ENCODE measurements at regions not wholly inside any gene's neighbourhood (a gene's known extent, or its start where the extent isn't known, plus 50 kb on each side); places are given as distances from the start of the nearest gene placed in this dataset.

- no peaks in the 10 kb centered on the region for H3K36me3 Mint-ChIP-seq (ENCODE audit: low read depth)
- H3K27me3 Mint-ChIP-seq: no peaks in the 10 kb centered on the region
- H3K4me1 Mint-ChIP-seq: no peaks in the 10 kb centered on the region
- H3K9me3 Mint-ChIP-seq: no peaks in the 10 kb centered on the region
- H3K27ac Mint-ChIP-seq: no peak overlapping the region
- H3K4me3 Mint-ChIP-seq: no peak overlapping the region
- no peak for ATAC-seq
- DNase-seq: no peak
These were observed 304.8 kb downstream of the USP25 start for GRCh38 chr21:16034446-16035190.

GRCh38 chr21:16037421-16037955 is 307.7 kb downstream of the USP25 start:
- no peaks in the 10 kb centered on the region for H3K4me1 Mint-ChIP-seq
- no peaks in the 10 kb centered on the region for H3K36me3 Mint-ChIP-seq (ENCODE audit: low read depth)
- ATAC-seq (no peak), DNase-seq (no peak)
- no peak overlapping the region for H3K27ac Mint-ChIP-seq
- no peaks in the 10 kb centered on the region for H3K9me3 Mint-ChIP-seq
- no peak overlapping the region for H3K4me3 Mint-ChIP-seq
- H3K27me3 Mint-ChIP-seq: no peaks in the 10 kb centered on the region

- DNase-seq (no peak), ATAC-seq (no peak)
- Mint-ChIP-seq H3K4me3 (no peak overlapping the region), H3K27me3 (peaks cover 2% of the 10 kb centered on the region), H3K27ac (no peak overlapping the region), H3K4me1 (no peaks in the 10 kb centered on the region), H3K36me3 (ENCODE audit: low read depth) (no peaks in the 10 kb centered on the region), H3K9me3 (no peaks in the 10 kb centered on the region)
These were observed 310.8 kb downstream of the USP25 start for GRCh38 chr21:16040601-16041000.

- no peaks in the 10 kb centered on the region for H3K36me3 Mint-ChIP-seq (ENCODE audit: low read depth)
- H3K4me1 Mint-ChIP-seq: no peaks in the 10 kb centered on the region
- H3K27me3 Mint-ChIP-seq: peaks cover 2% of the 10 kb centered on the region
- no peaks in the 10 kb centered on the region for H3K9me3 Mint-ChIP-seq
- DNase-seq (no peak), ATAC-seq (no peak)
- no peak overlapping the region for H3K27ac Mint-ChIP-seq
- no peak overlapping the region for H3K4me3 Mint-ChIP-seq
These were observed 314.9 kb downstream of the USP25 start for GRCh38 chr21:16044676-16045075.

- ATAC-seq: no peak
- Mint-ChIP-seq H3K27me3 (peaks cover 2% of the 10 kb centered on the region), H3K27ac (no peak overlapping the region), H3K36me3 (ENCODE audit: low read depth) (no peaks in the 10 kb centered on the region), H3K9me3 (no peaks in the 10 kb centered on the region), H3K4me3 (no peak overlapping the region), H3K4me1 (no peaks in the 10 kb centered on the region)
- no peak for DNase-seq
These were observed 317.0 kb downstream of the USP25 start for GRCh38 chr21:16046656-16047330.

GRCh38 chr21:16047904-16048303 is 318.1 kb downstream of the USP25 start:
- H3K4me3 Mint-ChIP-seq: no peak overlapping the region
- ATAC-seq (no peak), DNase-seq (no peak)
- no peak overlapping the region for H3K27ac Mint-ChIP-seq
- no peaks in the 10 kb centered on the region for H3K36me3 Mint-ChIP-seq (ENCODE audit: low read depth)
- H3K9me3 Mint-ChIP-seq: no peaks in the 10 kb centered on the region
- no peaks in the 10 kb centered on the region for H3K4me1 Mint-ChIP-seq
- H3K27me3 Mint-ChIP-seq: peaks cover 2% of the 10 kb centered on the region

GRCh38 chr21:16055014-16055413 is 325.2 kb downstream of the USP25 start:
- Mint-ChIP-seq H3K9me3 (no peaks in the 10 kb centered on the region), H3K27me3 (no peaks in the 10 kb centered on the region), H3K4me3 (no peak overlapping the region), H3K4me1 (no peaks in the 10 kb centered on the region), H3K36me3 (ENCODE audit: low read depth) (no peaks in the 10 kb centered on the region), H3K27ac (no peak overlapping the region)
- no peak for DNase-seq
- ATAC-seq: no peak

GRCh38 chr21:16058896-16059295 is 329.1 kb downstream of the USP25 start:
- H3K4me1 Mint-ChIP-seq: no peaks in the 10 kb centered on the region
- DNase-seq (no peak), ATAC-seq (no peak)
- H3K27me3 Mint-ChIP-seq: no peaks in the 10 kb centered on the region
- H3K27ac Mint-ChIP-seq: no peak overlapping the region
- no peak overlapping the region for H3K4me3 Mint-ChIP-seq
- no peaks in the 10 kb centered on the region for H3K36me3 Mint-ChIP-seq (ENCODE audit: low read depth)
- no peaks in the 10 kb centered on the region for H3K9me3 Mint-ChIP-seq

GRCh38 chr21:16059981-16060380 is 330.2 kb downstream of the USP25 start:
- no peaks in the 10 kb centered on the region for H3K9me3 Mint-ChIP-seq
- H3K4me3 Mint-ChIP-seq: no peak overlapping the region
- no peaks in the 10 kb centered on the region for H3K4me1 Mint-ChIP-seq
- no peaks in the 10 kb centered on the region for H3K27me3 Mint-ChIP-seq
- DNase-seq (no peak), ATAC-seq (no peak)
- no peak overlapping the region for H3K27ac Mint-ChIP-seq
- H3K36me3 Mint-ChIP-seq (ENCODE audit: low read depth): no peaks in the 10 kb centered on the region

GRCh38 chr21:16061194-16061593 is 331.4 kb downstream of the USP25 start:
- DNase-seq: no peak
- ATAC-seq: no peak
- no peak overlapping the region for H3K4me3 Mint-ChIP-seq
- no peak overlapping the region for H3K27ac Mint-ChIP-seq
- H3K4me1 Mint-ChIP-seq: no peaks in the 10 kb centered on the region
- no peaks in the 10 kb centered on the region for H3K9me3 Mint-ChIP-seq
- no peaks in the 10 kb centered on the region for H3K27me3 Mint-ChIP-seq
- H3K36me3 Mint-ChIP-seq (ENCODE audit: low read depth): no peaks in the 10 kb centered on the region

- DNase-seq: no peak
- no peak overlapping the region for H3K27ac Mint-ChIP-seq
- H3K36me3 Mint-ChIP-seq (ENCODE audit: low read depth): no peaks in the 10 kb centered on the region
- H3K27me3 Mint-ChIP-seq: no peaks in the 10 kb centered on the region
- ATAC-seq: no peak
- H3K4me3 Mint-ChIP-seq: no peak overlapping the region
- no peaks in the 10 kb centered on the region for H3K9me3 Mint-ChIP-seq
- no peaks in the 10 kb centered on the region for H3K4me1 Mint-ChIP-seq
These were observed 339.7 kb downstream of the USP25 start for GRCh38 chr21:16069178-16070112.

GRCh38 chr21:16070207-16070651 is 340.4 kb downstream of the USP25 start:
- DNase-seq (no peak), ATAC-seq (no peak)
- H3K4me3 Mint-ChIP-seq: no peak overlapping the region
- no peaks in the 10 kb centered on the region for H3K36me3 Mint-ChIP-seq (ENCODE audit: low read depth)
- H3K27ac Mint-ChIP-seq: no peak overlapping the region
- H3K4me1 Mint-ChIP-seq: no peaks in the 10 kb centered on the region
- no peaks in the 10 kb centered on the region for H3K9me3 Mint-ChIP-seq
- no peaks in the 10 kb centered on the region for H3K27me3 Mint-ChIP-seq

- Mint-ChIP-seq H3K4me3 (no peak overlapping the region), H3K27me3 (no peaks in the 10 kb centered on the region), H3K36me3 (ENCODE audit: low read depth) (no peaks in the 10 kb centered on the region), H3K4me1 (no peaks in the 10 kb centered on the region), H3K9me3 (no peaks in the 10 kb centered on the region), H3K27ac (no peak overlapping the region)
- no peak for ATAC-seq
- no peak for DNase-seq
These were observed 341.3 kb downstream of the USP25 start for GRCh38 chr21:16071092-16071491.

- H3K4me1 Mint-ChIP-seq: no peaks in the 10 kb centered on the region
- H3K27ac Mint-ChIP-seq: no peak overlapping the region
- H3K9me3 Mint-ChIP-seq: no peaks in the 10 kb centered on the region
- no peak overlapping the region for H3K4me3 Mint-ChIP-seq
- no peaks in the 10 kb centered on the region for H3K27me3 Mint-ChIP-seq
- no peak for DNase-seq
- no peak for ATAC-seq
- no peaks in the 10 kb centered on the region for H3K36me3 Mint-ChIP-seq (ENCODE audit: low read depth)
These were observed 342.0 kb downstream of the USP25 start for GRCh38 chr21:16071761-16072160.

All from activated naive CD8-positive, alpha-beta T cell treated with anti-CD3 and anti-CD28 coated beads, Interleukin-2, amount 50 U/mL, for 24 hours (primary cell).